ENCODE measurements at regions not wholly inside any gene's neighbourhood (a gene's known extent, or its start where the extent isn't known, plus 50 kb on each side); places are given as distances from the start of the nearest gene placed in this dataset.
"Not testable (repeated sequence)": the region's sequence is repeated elsewhere in the genome, so short reads cannot be mapped to it uniquely, and the experiment has no call there.

- ATAC-seq: not testable (repeated sequence)
Observed at GRCh38 chr4:49229243-49229642, 243.2 kb downstream of the CWH43 start.

DNA sequence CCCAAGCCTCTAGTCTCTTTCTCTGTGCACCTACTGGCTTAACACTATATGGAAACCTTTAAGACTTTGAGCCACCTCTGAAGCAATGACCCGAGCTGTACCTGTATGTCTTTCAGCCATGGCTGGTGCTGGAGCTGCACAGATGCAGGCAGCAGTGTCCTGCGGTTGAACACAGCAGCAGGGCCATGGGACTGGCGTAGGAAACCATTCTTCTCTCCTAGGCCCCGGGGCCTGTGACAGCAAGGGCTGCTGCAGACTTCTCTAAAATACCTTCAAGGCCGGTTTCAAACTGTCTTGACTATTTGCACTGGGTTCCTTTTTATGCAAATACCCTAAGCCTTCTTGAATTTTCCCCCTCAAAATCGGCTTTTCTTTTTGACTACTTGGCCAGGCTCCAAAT lies 243.6 kb downstream of the CWH43 start:
- not testable (repeated sequence) for ATAC-seq

DNA sequence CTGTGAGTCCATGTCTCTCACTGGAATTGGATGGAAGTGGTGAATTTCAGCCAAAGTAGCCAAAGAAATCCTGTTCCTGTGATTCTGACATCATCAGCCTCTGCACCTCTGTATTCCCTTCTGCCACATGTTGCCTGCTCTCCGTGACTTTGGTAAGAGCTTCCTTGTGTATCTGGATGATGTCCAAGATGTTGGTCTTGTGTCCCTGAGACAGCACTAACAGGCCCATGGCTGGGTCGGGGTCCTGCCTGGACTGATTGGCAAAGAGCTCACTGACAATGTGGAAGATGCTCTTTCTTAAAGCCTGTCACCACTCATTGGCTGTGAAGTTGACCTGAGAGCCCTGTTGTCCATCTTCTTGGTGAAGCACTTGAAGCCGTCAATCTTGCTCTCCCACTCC lies 247.3 kb downstream of the CWH43 start:
- not testable (repeated sequence) for ATAC-seq

- ATAC-seq: not testable (repeated sequence)
Observed at GRCh38 chr4:49233749-49234148, 247.7 kb downstream of the CWH43 start.

DNA sequence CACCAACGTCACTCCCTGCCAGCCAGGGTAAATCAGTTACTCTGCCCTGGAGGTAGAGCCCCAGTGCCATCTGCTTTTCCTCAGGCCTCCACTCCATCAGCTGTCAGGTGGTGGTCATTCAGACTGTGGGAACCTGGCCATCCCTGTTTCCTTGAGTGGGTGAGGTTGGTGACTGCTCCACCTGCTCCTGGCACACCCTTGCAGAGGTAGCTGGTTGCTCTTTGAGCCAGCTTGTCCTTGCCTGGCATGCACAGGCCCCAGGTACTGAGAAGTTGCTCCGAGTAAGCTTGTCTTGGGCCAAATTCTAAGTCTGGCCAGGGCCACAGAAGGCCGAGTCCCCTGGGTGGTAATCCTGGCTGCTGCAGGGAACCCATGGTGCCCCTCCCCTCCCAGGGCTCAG lies 248.3 kb downstream of the CWH43 start:
- ATAC-seq: not testable (repeated sequence)

- not testable (repeated sequence) for ATAC-seq
Observed at GRCh38 chr4:49235413-49236160, 249.5 kb downstream of the CWH43 start.

DNA sequence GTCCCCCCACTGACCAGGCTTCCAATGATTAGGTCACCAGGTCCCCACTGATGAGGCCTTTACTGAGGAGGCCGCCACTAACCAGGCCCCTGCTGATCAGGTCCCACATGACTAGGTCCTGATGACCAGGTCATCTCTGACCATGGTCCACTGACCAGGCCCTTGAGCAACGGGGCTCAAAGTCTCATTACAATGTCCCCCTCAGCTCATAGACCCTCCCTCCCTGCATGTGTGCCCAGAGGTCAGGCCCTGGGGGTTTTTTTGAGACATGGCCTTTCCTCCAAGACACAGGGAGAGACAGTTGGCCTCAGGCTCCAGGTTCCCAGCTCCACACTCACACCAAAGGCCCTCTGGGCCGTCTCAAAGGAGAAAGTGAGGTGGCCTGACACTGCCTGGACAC lies 250.4 kb downstream of the CWH43 start:
- not testable (repeated sequence) for ATAC-seq

GRCh38 chr4:49241295-49241694 lies 255.2 kb downstream of the CWH43 start:
- not testable (repeated sequence) for ATAC-seq

- ATAC-seq: not testable (repeated sequence)
Observed at GRCh38 chr4:49262786-49263185, 276.7 kb downstream of the CWH43 start.

GRCh38 chr4:49270435-49270834 lies 284.4 kb downstream of the CWH43 start:
- ATAC-seq: not testable (repeated sequence)

- not testable (repeated sequence) for ATAC-seq
Observed at GRCh38 chr4:49270912-49271311, 284.8 kb downstream of the CWH43 start.

DNA sequence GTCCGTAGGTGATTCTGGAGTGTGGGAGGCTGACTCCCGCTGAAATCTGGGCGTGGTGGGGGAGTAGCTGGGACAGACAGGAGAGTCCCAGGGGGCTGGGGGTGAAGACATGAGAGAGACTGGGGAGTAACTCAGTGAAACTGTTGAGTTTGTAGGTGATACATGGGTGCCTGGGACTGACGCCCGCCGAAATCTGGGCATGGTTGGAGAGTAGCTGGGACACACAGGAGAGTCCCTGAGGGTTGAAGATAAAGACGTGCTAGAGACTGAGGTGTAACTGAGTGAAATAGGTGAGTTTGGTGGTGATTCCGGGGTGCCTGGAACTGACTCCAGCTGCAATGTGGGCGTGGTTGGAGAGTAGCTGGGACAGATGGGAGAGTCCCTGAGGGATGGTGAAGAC lies 299.8 kb downstream of the CWH43 start:
- ATAC-seq: not testable (repeated sequence)

- ATAC-seq: not testable (repeated sequence)
Observed at GRCh38 chr4:49286926-49287745, 301.1 kb downstream of the CWH43 start.

DNA sequence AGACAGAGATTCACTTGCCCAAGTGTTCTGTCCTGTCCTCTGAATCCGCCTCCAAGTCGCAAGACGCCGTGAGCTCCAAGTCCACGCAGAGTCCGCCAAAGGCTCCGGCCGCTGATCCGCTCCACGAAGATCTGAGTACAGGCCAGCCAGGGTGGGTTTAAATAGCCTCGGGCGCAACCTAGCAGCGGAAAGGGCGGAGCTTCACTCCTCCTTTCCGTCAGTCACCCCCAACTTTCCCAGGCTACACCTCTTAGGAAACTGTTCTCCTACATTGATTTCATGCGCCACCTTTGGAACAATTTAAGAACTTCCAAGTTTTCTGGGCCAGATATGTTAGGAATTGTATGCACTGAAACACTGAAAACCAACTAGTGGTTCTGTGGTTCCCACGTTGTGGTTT lies 301.8 kb downstream of the CWH43 start:
- ATAC-seq: not testable (repeated sequence)

DNA sequence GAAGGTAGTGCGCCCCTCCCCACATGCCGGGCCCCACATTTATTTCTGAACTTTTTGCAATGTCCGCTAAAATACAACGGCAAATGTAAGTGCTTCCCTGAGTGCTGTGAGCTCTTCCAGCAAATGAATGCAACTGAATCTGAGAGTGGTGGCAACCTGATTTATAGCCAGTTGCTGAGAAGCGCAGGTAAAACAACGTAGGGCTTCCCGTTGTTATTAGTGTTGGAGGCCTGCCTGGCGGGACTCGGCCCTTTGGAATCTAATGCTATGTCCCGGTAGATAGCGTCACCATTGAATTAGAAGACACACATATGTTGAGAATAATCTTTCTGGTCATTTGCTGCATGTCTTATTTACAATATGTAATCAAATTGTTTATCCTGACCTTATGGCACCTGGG lies 302.7 kb downstream of the CWH43 start:
- not testable (repeated sequence) for ATAC-seq

GRCh38 chr4:49314815-49315214 lies 328.7 kb downstream of the CWH43 start:
- ATAC-seq: not testable (repeated sequence)

- not testable (repeated sequence) for ATAC-seq
Observed at GRCh38 chr4:49320725-49321410, 334.8 kb downstream of the CWH43 start.

DNA sequence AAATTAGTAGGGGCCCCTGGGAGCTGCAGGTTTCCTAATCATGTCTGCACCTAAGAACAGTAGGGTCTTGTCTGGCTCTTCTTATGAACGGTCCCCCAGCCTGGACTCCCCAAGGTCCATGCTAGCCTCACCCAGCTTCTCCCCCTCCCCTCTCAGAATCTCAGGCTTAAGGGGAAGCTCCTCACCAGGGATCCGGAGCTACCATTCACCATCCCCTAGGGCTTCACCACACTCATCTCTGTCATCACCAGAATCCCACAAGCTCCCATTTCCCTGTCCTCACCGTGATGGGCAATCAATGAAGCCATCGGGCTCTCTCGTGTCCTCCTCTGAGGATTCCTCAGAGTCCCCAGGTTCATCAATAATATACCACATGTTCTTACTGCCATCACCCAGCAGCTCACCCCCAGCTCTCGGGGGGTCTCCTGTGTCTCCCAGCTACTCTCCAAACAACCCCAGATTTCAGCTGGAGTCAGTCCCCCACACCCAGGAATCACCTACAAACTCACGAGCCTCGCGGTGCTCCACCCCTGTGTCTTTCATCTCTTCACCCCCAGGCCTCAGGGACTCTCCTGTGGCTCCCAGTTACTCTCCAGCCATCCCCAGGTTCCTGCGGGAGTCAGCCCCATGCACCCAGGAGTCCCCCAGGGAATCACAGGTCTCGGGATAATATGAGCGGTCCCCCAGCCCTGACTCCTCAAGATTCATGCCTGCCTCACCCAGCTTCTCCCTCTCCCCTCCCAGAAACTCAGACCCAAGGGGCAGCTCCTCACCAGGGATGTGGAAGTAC lies 335.6 kb downstream of the CWH43 start:
- not testable (repeated sequence) for ATAC-seq

DNA sequence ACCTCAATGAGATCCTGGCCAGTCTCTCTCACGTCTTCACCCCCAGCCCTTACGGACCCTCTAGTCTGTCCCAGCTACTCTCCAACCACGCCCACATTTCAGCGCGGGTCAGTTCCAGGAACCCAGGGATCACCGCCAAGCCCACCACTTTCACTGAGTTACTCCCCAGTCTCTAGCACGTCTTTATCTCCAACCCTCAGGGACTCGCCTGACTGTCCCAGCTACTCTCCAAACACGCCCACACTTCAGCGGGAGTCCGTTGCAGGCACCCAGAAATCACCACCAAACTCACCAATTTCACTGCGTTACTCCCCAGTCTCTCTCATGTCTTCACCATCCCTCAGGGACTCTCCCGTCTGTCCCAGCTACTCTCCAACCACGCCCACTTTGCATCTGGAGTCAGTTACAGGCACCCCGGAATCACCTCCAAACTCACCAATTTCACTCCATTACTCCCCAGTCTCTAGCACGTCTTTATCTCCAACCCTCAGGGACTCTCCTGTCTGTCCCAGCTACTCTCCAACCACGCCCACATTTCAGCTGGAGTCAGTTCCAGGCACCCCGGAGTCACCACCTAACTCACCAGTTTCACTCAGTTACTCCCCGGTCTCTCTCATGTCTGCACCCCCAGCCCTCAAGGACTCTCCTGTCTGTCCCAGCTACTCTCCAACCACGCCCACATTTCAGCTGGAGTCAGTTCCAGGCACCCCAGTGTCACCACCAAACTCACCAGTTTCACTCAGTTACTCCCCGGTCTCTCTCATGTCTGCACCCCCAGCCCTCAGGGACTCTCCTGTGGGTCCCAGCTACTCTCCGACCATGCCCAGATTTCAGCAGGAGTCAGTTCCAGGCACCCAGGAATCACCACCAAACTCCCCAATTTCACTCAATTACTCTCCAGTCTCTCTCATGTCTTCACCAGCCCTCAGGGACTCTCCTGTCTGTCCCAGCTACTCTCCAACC lies 336.8 kb downstream of the CWH43 start:
- ATAC-seq: not testable (repeated sequence)

DNA sequence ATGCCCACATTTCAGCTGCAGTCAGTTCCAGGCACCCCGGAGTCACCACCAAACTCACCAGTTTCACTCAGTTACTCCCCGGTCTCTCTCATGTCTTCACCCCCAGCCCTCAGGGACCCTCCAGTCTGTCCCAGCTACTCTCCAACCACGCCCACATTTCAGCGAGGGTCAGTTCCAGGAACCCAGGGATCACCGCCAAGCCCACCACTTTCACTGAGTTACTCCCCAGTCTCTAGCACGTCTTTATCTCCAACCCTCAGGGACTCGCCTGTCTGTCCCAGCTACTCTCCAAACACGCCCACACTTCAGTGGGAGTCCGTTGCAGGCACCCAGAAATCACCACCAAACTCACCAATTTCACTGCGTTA lies 337.5 kb downstream of the CWH43 start:
- ATAC-seq: not testable (repeated sequence)

Data from activated CD4-positive, CD25-positive, alpha-beta regulatory T cell treated with anti-CD3 and anti-CD28 coated beads, Interleukin-2, amount 50 U/mL, for 24 hours (primary cell).